WTC11 (cell line): ENCODE measurements at regions not wholly inside any gene's neighbourhood (a gene's known extent, or its start where the extent isn't known, plus 50 kb on each side); places are given as distances from the start of the nearest gene placed in this dataset.

Source experiments
- ATAC-seq: fragments of 200-7000 bp; cut with Tn5 transposase; 2 replicates; pipeline ENCODE4 v1.10.0; 2021; ENCODE audit warnings: mild to moderate bottlenecking, moderate library complexity
- CTCF ChIA-PET: fragments of 300-600 bp; sonication (Branson Sonifier 250); formaldehyde crosslinking; loops from one replicate; lab custom pipeline; 2021; ENCODE audit warnings: antibody characterized with exemption; lab: Charles Lee
- POLR2A ChIA-PET: fragments of 350-600 bp; sonication (Branson Sonifier 250); formaldehyde crosslinking; loops from one replicate; lab custom pipeline; 2021; ENCODE audit warnings: antibody characterized with exemption; lab: Charles Lee
- DNase-seq: peaks from one replicate; pipeline ENCODE4 v3.0.0; 2021; ENCODE audit warnings: low spot score
- H3K27ac Mint-ChIP-seq: 2 replicates; pipeline ENCODE4 v1.8.0; 2021; ENCODE audit warnings: mixed read lengths
- H3K27me3 Mint-ChIP-seq: 2 replicates; pipeline ENCODE4 v1.8.0; 2021; ENCODE audit warnings: low read depth, mild to moderate bottlenecking, moderate library complexity, mixed read lengths
- H3K36me3 Mint-ChIP-seq: 2 replicates; pipeline ENCODE4 v1.8.0; 2021; ENCODE audit warnings: mixed read lengths
- H3K4me1 Mint-ChIP-seq: 2 replicates; pipeline ENCODE4 v1.8.0; 2022; ENCODE audit warnings: mixed read lengths
- H3K4me3 Mint-ChIP-seq: 2 replicates; pipeline ENCODE4 v1.8.0; 2021; ENCODE audit warnings: mild to moderate bottlenecking, moderate library complexity, mixed read lengths
- H3K9me3 Mint-ChIP-seq: 2 replicates; pipeline ENCODE4 v1.8.0; 2021; ENCODE audit warnings: mixed read lengths
- E2F5 ChIP-seq: sonication (generic); formaldehyde crosslinking; IDR thresholded peaks from 2 replicates; pipeline ENCODE4 v1.8.1; 2022; ENCODE audit warnings: mild to moderate bottlenecking, moderate library complexity, missing genetic modification reagents
- EMX1 ChIP-seq: fragments of 250-450 bp; sonication (Bioruptor Pico); IDR thresholded peaks from 2 replicates; pipeline ENCODE4 v1.8.0; 2021; ENCODE audit warnings: mild to moderate bottlenecking
- HMGXB4 ChIP-seq: sonication (generic); formaldehyde crosslinking; IDR thresholded peaks from 2 replicates; pipeline ENCODE4 v1.8.1; 2023; ENCODE audit warnings: mild to moderate bottlenecking, moderate library complexity, missing genetic modification reagents
- JAZF1 ChIP-seq: fragments of 250-450 bp; sonication (Bioruptor Pico); IDR thresholded peaks from 2 replicates; pipeline ENCODE4 v1.9.0; 2021; ENCODE audit warnings: moderate library complexity, mild to moderate bottlenecking, inconsistent platforms
- JUN ChIP-seq: sonication (generic); formaldehyde crosslinking; IDR thresholded peaks from 2 replicates; pipeline ENCODE4 v1.8.0; 2023; ENCODE audit warnings: mild to moderate bottlenecking, missing genetic modification reagents
- NFYB ChIP-seq: sonication (generic); formaldehyde crosslinking; conservative IDR thresholded peaks from 2 replicates; pipeline ENCODE4 v1.8.0; 2022; ENCODE audit warnings: low read depth, missing genetic modification reagents
- NR1H2 ChIP-seq: sonication (generic); formaldehyde crosslinking; IDR thresholded peaks from 2 replicates; pipeline ENCODE4 v1.9.0; 2021; ENCODE audit warnings: mild to moderate bottlenecking, moderate library complexity, missing genetic modification reagents
- NR2C2 ChIP-seq: sonication (generic); formaldehyde crosslinking; IDR thresholded peaks from 2 replicates; pipeline ENCODE4 v1.8.0; 2022; ENCODE audit warnings: mild to moderate bottlenecking, missing genetic modification reagents
- OVOL2 ChIP-seq: fragments of 250-450 bp; sonication (Bioruptor Pico); IDR thresholded peaks from 2 replicates; pipeline ENCODE4 v1.9.0; 2021; ENCODE audit warnings: mild to moderate bottlenecking, borderline replicate concordance
- SMAD3 ChIP-seq: sonication (generic); formaldehyde crosslinking; IDR thresholded peaks from 2 replicates; pipeline ENCODE4 v1.8.0; 2022; ENCODE audit warnings: missing genetic modification reagents, mild to moderate bottlenecking, borderline replicate concordance
- TCF7 ChIP-seq: sonication (generic); formaldehyde crosslinking; IDR thresholded peaks from 2 replicates; pipeline ENCODE4 v1.8.0; 2022; ENCODE audit warnings: mild to moderate bottlenecking, low read depth, missing genetic modification reagents, moderate library complexity
- TEAD1 ChIP-seq: sonication (generic); formaldehyde crosslinking; IDR thresholded peaks from 2 replicates; pipeline ENCODE4 v1.8.0; 2022; ENCODE audit warnings: mild to moderate bottlenecking, missing genetic modification reagents
- ZNF232 ChIP-seq: sonication (generic); formaldehyde crosslinking; IDR thresholded peaks from 2 replicates; pipeline ENCODE4 v1.8.0; 2022; ENCODE audit warnings: mild to moderate bottlenecking, missing genetic modification reagents
- ZNF396 ChIP-seq: fragments of 250-450 bp; sonication (Bioruptor Pico); IDR thresholded peaks from 2 replicates; pipeline ENCODE4 v1.8.0; 2021; ENCODE audit warnings: mild to moderate bottlenecking, moderate library complexity, borderline replicate concordance
- ZNF416 ChIP-seq: fragments of 250-450 bp; sonication (Bioruptor Pico); IDR thresholded peaks from 2 replicates; pipeline ENCODE4 v1.9.0; 2021; ENCODE audit warnings: mild to moderate bottlenecking, inconsistent platforms
- TF ChIP-seq, protein P1 (sequence below): sonication (generic); formaldehyde crosslinking; IDR thresholded peaks from 2 replicates; pipeline ENCODE4 v1.8.0; 2022; ENCODE audit warnings: missing genetic modification reagents
- TF ChIP-seq, protein P2 (sequence below): sonication (generic); formaldehyde crosslinking; IDR thresholded peaks from 2 replicates; pipeline ENCODE4 v1.8.1; 2023; ENCODE audit warnings: mild to moderate bottlenecking, missing genetic modification reagents, moderate library complexity
- TF ChIP-seq, protein P3 (sequence below): sonication (generic); formaldehyde crosslinking; IDR thresholded peaks from 2 replicates; pipeline ENCODE4 v1.8.0; 2022; ENCODE audit warnings: mild to moderate bottlenecking, missing genetic modification reagents

- ChIA-PET POLR2A (no interaction called here), CTCF (no interaction called here)
- no peak for DNase-seq
- Mint-ChIP-seq H3K4me3 (no peak overlapping the region), H3K9me3 (peaks cover 25% of the 10 kb centered on the region), H3K36me3 (peaks cover 15% of the 10 kb centered on the region), H3K27ac (no peak overlapping the region), H3K27me3 (no peaks in the 10 kb centered on the region)
- TF ChIP-seq HMGXB4 (no peak), SMAD3 (no peak), NR1H2 (no peak), ZNF232 (no peak)
- TF ChIP-seq, all 79 proteins: peak for 0
- ATAC-seq: no peak
- peaks cover 3% of the 10 kb centered on the region; the same call in 1 of the 2 replicates for H3K4me1 Mint-ChIP-seq
Measured at GRCh38 chr10:129187331-129187730, 279.7 kb upstream of the MGMT start.

DNA sequence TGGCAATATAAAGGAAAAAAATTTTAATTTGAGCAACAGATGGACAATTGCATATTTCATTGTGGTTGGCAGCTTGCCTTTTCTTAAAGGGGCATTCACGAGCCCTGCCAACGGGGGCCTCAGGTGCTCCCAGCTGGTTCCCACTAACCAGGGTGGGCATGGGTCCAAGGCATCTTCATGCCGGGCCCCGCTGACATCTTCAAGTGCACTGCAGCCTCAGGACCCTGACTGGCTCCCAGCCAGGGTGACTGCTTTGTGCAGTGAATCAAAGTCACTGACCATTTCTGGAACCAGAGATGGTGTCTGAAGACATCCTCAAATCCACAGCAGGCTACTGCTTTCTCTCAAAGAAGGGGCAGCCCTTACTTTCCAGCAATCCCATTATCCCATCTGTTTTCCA, 275.2 kb upstream of the MGMT start:
- peaks cover 21% of the 10 kb centered on the region for H3K9me3 Mint-ChIP-seq
- CTCF ChIA-PET: no interaction called here
- no peak overlapping the region for H3K27ac Mint-ChIP-seq
- H3K4me3 Mint-ChIP-seq: no peak overlapping the region
- peaks cover 14% of the 10 kb centered on the region for H3K4me1 Mint-ChIP-seq
- no peaks in the 10 kb centered on the region for H3K27me3 Mint-ChIP-seq
- POLR2A ChIA-PET: no interaction called here
- no peak for DNase-seq
- no peak for ATAC-seq
- peaks cover 10% of the 10 kb centered on the region for H3K36me3 Mint-ChIP-seq
- TF ChIP-seq E2F5 (CRISPR knock-in tag) (no peak), ZNF396 (no peak), SMAD3 (no peak), ZNF416 (CRISPR knock-in tag) (no peak), NFYB (CRISPR knock-in tag) (no peak), OVOL2 (no peak), TEAD1 (no peak)
- TF ChIP-seq, protein P1, sequence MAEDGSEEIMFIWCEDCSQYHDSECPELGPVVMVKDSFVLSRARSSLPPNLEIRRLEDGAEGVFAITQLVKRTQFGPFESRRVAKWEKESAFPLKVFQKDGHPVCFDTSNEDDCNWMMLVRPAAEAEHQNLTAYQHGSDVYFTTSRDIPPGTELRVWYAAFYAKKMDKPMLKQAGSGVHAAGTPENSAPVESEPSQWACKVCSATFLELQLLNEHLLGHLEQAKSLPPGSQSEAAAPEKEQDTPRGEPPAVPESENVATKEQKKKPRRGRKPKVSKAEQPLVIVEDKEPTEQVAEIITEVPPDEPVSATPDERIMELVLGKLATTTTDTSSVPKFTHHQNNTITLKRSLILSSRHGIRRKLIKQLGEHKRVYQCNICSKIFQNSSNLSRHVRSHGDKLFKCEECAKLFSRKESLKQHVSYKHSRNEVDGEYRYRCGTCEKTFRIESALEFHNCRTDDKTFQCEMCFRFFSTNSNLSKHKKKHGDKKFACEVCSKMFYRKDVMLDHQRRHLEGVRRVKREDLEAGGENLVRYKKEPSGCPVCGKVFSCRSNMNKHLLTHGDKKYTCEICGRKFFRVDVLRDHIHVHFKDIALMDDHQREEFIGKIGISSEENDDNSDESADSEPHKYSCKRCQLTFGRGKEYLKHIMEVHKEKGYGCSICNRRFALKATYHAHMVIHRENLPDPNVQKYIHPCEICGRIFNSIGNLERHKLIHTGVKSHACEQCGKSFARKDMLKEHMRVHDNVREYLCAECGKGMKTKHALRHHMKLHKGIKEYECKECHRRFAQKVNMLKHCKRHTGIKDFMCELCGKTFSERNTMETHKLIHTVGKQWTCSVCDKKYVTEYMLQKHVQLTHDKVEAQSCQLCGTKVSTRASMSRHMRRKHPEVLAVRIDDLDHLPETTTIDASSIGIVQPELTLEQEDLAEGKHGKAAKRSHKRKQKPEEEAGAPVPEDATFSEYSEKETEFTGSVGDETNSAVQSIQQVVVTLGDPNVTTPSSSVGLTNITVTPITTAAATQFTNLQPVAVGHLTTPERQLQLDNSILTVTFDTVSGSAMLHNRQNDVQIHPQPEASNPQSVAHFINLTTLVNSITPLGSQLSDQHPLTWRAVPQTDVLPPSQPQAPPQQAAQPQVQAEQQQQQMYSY (CRISPR knock-in tag): no peak
- TF ChIP-seq, protein P2, sequence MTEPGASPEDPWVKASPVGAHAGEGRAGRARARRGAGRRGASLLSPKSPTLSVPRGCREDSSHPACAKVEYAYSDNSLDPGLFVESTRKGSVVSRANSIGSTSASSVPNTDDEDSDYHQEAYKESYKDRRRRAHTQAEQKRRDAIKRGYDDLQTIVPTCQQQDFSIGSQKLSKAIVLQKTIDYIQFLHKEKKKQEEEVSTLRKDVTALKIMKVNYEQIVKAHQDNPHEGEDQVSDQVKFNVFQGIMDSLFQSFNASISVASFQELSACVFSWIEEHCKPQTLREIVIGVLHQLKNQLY (CRISPR knock-in tag): no peak

DNA sequence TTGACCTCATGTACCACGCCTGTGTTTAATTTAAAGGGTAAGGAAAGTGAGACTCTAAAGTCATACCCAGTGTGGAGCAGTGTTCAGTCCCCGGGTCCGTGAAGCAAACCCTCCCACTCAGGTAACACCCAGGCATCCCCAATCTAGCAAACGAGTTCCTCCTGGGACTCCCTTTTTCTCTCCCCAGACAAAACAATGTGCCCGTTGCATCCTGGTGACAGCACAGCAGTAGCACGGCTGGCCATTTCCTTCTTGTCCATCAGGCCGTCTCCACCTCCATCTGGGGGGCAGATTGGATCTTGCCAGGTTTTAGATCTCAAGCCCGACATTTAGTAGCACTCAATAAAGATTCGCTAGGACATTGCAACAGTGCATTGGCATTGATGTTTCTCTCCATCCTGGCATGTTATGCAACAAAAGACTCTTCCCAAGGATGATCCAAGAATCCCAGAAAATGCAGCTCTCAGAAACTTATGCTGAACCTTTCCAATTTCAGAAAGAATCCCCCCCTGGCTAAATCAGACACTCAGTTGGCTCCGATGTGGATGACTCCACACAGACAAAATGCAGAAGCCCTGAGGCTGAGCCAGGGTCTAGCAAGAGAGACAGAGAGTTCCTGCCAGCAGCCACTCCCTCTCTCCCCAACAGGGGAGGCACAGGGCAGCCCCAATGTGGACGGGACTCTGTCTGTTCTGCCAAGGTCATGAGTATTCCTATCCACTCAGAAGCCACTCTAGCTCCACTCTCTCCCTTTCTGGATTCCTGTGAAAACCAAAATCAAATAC, 274.5 kb upstream of the MGMT start:
- Mint-ChIP-seq H3K27ac (no peak overlapping the region), H3K4me1 (peaks cover 14% of the 10 kb centered on the region)
- CTCF ChIA-PET: no interaction called here

More for the DNA sequence above, 274.5 kb upstream of the MGMT start:
- peak; percentile 55 for ATAC-seq
- DNase-seq: no peak
- Mint-ChIP-seq H3K4me3 (no peak overlapping the region), H3K27me3 (no peaks in the 10 kb centered on the region)
- POLR2A ChIA-PET: no interaction called here
- no peak for TF ChIP-seq ZNF416 (CRISPR knock-in tag)
- TF ChIP-seq ZNF396: no peak
- TF ChIP-seq NR2C2 (CRISPR knock-in tag): no peak
- TF ChIP-seq JAZF1 (CRISPR knock-in tag): no peak
- TF ChIP-seq TCF7 (CRISPR knock-in tag): no peak
- TF ChIP-seq EMX1: no peak
- no peak for TF ChIP-seq JUN
- TF ChIP-seq, protein P3, sequence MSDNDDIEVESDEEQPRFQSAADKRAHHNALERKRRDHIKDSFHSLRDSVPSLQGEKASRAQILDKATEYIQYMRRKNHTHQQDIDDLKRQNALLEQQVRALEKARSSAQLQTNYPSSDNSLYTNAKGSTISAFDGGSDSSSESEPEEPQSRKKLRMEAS (CRISPR knock-in tag): no peak
- TF ChIP-seq, all 79 proteins: peak for 0
- peaks cover 13% of the 10 kb centered on the region for H3K9me3 Mint-ChIP-seq
- H3K36me3 Mint-ChIP-seq: peaks cover 3% of the 10 kb centered on the region; the same call in 1 of the 2 replicates
